ENCODE measurements at regions not wholly inside any gene's neighbourhood (a gene's known extent, or its start where the extent isn't known, plus 50 kb on each side); places are given as distances from the start of the nearest gene placed in this dataset.

GRCh38 chr18:2326999-2327398 lies 244.3 kb downstream of the METTL4 start:
- TF ChIP-seq, protein P1, sequence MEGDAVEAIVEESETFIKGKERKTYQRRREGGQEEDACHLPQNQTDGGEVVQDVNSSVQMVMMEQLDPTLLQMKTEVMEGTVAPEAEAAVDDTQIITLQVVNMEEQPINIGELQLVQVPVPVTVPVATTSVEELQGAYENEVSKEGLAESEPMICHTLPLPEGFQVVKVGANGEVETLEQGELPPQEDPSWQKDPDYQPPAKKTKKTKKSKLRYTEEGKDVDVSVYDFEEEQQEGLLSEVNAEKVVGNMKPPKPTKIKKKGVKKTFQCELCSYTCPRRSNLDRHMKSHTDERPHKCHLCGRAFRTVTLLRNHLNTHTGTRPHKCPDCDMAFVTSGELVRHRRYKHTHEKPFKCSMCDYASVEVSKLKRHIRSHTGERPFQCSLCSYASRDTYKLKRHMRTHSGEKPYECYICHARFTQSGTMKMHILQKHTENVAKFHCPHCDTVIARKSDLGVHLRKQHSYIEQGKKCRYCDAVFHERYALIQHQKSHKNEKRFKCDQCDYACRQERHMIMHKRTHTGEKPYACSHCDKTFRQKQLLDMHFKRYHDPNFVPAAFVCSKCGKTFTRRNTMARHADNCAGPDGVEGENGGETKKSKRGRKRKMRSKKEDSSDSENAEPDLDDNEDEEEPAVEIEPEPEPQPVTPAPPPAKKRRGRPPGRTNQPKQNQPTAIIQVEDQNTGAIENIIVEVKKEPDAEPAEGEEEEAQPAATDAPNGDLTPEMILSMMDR (IDR thresholded peaks at IDR 0.05; ENCODE audit: low read depth, low read length), result no peak
- TF ChIP-seq EZH2phosphoT487 (IDR thresholded peaks at IDR 0.05; ENCODE audit: low read depth), result no peak

All from OCI-LY3 (cell line).